Small intestine (tissue), 7 donors: ENCODE measurements at regions not wholly inside any gene's neighbourhood (a gene's known extent, or its start where the extent isn't known, plus 50 kb on each side); places are given as distances from the start of the nearest gene placed in this dataset.
"Not testable (repeated sequence)": the region's sequence is repeated elsewhere in the genome, so short reads cannot be mapped to it uniquely, and the experiment has no call there.

Experiments used
- DNase-seq, 2 donors: peaks; one replicate each; pipeline versions ENCODE4 v3.0.0 to v3.0.0-alpha.2; 2013
- FAIRE-seq: peaks from 2 replicates; lab custom pipeline; 2012; peaks lifted over from hg19 to GRCh38; lab: Jason Lieb, UNC
- H3K27ac ChIP-seq, 3 donors: one replicate each; pipeline ENCODE4 v1.5.1; 2013; ENCODE audit warnings: low read length in 2 of 3, mild to moderate bottlenecking in 2 of 3, control low read depth in 1 of 3, inconsistent platforms in 1 of 3, low read depth in 1 of 3, moderate library complexity in 1 of 3
- H3K27me3 ChIP-seq, 3 donors: one replicate each; pipeline ENCODE4 v1.6.1; 2013; ENCODE audit warnings: low read length in 3 of 3, inconsistent platforms in 1 of 3; ENCODE audit not compliant: control insufficient read depth in 3 of 3, insufficient read depth in 3 of 3
- H3K36me3 ChIP-seq, 3 donors: one replicate each; pipeline ENCODE4 v1.6.1; 2013; ENCODE audit warnings: low read length in 3 of 3, inconsistent platforms in 1 of 3, low read depth in 1 of 3, mild to moderate bottlenecking in 1 of 3, moderate library complexity in 1 of 3; ENCODE audit not compliant: control insufficient read depth in 3 of 3, insufficient read depth in 2 of 3
- H3K4me1 ChIP-seq, 3 donors: one replicate each; pipeline ENCODE4 v1.6.1; 2013; ENCODE audit warnings: low read length in 2 of 3, inconsistent platforms in 1 of 3, low read depth in 1 of 3, mild to moderate bottlenecking in 1 of 3, moderate library complexity in 1 of 3; ENCODE audit not compliant: control insufficient read depth in 3 of 3, insufficient read depth in 2 of 3
- H3K4me3 ChIP-seq, 3 donors: one replicate each; pipeline ENCODE4 v1.5.1; 2013; ENCODE audit warnings: low read length in 3 of 3, control low read depth in 1 of 3, inconsistent platforms in 1 of 3, low read depth in 1 of 3, mild to moderate bottlenecking in 1 of 3, moderate library complexity in 1 of 3
- H3K9me3 ChIP-seq, 2 donors: one replicate each; pipeline ENCODE4 v1.6.1; 2013; ENCODE audit warnings: low read depth in 1 of 2, low read length in 1 of 2; ENCODE audit not compliant: control insufficient read depth in 2 of 2, insufficient read depth in 1 of 2
- WGBS, 3 donors: extraction: QIAGEN DNeasy Blood & Tissue Kit; methylation state at CpG; one replicate each; pipeline ENCODE4 v1.1.7; 2013; 5-methylcytosine and 5-hydroxymethylcytosine counted together
- donor health status: healthy with polysubstance abuse.
- donor health status: control.
- donor health status: control.
- donor health status: Bipolar disorder and iron deficiency.
- donor health status: healthy.

- WGBS, 3 donors = 54 to 70% (median 62%) methylated on average over 3 of the region's 3 CpGs
- DNase-seq (no peak), FAIRE-seq (no peak)
Measured at GRCh38 chr5:162243651-162244050, 176.1 kb downstream of the GABRG2 start.

GRCh38 chr5:162248107-162248713, 180.6 kb downstream of the GABRG2 start:
- Histone ChIP-seq H3K4me1 (no peaks in the 10 kb centered on the region), H3K27ac (no peak overlapping the region), H3K27me3 (no peaks in the 10 kb centered on the region), H3K9me3 (no peaks in the 10 kb centered on the region), H3K4me3 (no peak overlapping the region), H3K36me3 (no peaks in the 10 kb centered on the region)
- FAIRE-seq (no peak), DNase-seq (peak in 1 of 2 donors; percentile 4)
- WGBS, 3 donors = 66 to 76% (median 70%) methylated on average over 11 of the region's 11 CpGs

More at GRCh38 chr5:162243651-162244050, 176.1 kb downstream of the GABRG2 start:
- no peak overlapping the region for H3K4me3 ChIP-seq
- no peak overlapping the region for H3K27ac ChIP-seq
- no peaks in the 10 kb centered on the region for H3K4me1 ChIP-seq
- H3K27me3 ChIP-seq = no peaks in the 10 kb centered on the region
- no peaks in the 10 kb centered on the region for H3K9me3 ChIP-seq
- H3K36me3 ChIP-seq = no peaks in the 10 kb centered on the region

GRCh38 chr5:162256711-162257110, 189.1 kb downstream of the GABRG2 start:
- Histone ChIP-seq H3K9me3 (no peaks in the 10 kb centered on the region), H3K27ac (no peak overlapping the region), H3K27me3 (no peaks in the 10 kb centered on the region), H3K36me3 (no peaks in the 10 kb centered on the region), H3K4me3 (no peak overlapping the region), H3K4me1 (no peaks in the 10 kb centered on the region)
- no peak for FAIRE-seq
- 52 to 73% (median 70%) methylated on average over 1 of the region's 1 CpG for WGBS, 3 donors
- no peak for DNase-seq

GRCh38 chr5:162268694-162269481, 201.3 kb downstream of the GABRG2 start:
- Histone ChIP-seq H3K27me3 (no peaks in the 10 kb centered on the region), H3K9me3 (no peaks in the 10 kb centered on the region), H3K4me3 (no peak overlapping the region), H3K4me1 (no peaks in the 10 kb centered on the region), H3K27ac (no peak overlapping the region), H3K36me3 (no peaks in the 10 kb centered on the region)
- 66 to 84% (median 74%) methylated on average over 12 of the region's 12 CpGs for WGBS, 3 donors
- DNase-seq (no peak), FAIRE-seq (no peak)

- FAIRE-seq (no peak), DNase-seq (no peak)
- Histone ChIP-seq H3K27ac (no peak overlapping the region), H3K36me3 (no peaks in the 10 kb centered on the region), H3K9me3 (no peaks in the 10 kb centered on the region), H3K4me1 (no peaks in the 10 kb centered on the region), H3K4me3 (no peak overlapping the region), H3K27me3 (no peaks in the 10 kb centered on the region)
- 43 to 86% (median 49%) methylated on average over 1 of the region's 1 CpG for WGBS, 3 donors
Measured at GRCh38 chr5:162272417-162272816, 204.8 kb downstream of the GABRG2 start.

- Histone ChIP-seq H3K9me3 (no peaks in the 10 kb centered on the region), H3K36me3 (no peaks in the 10 kb centered on the region), H3K27me3 (no peaks in the 10 kb centered on the region), H3K4me3 (no peak overlapping the region), H3K4me1 (no peaks in the 10 kb centered on the region), H3K27ac (no peak overlapping the region)
- FAIRE-seq (no peak), DNase-seq (no peak)
Measured at GRCh38 chr5:162274679-162275078, 207.1 kb downstream of the GABRG2 start.

GRCh38 chr5:162275387-162275786, 207.8 kb downstream of the GABRG2 start:
- not testable (repeated sequence) for H3K4me3 ChIP-seq, H3K4me1 ChIP-seq, H3K36me3 ChIP-seq, H3K27ac ChIP-seq, H3K27me3 ChIP-seq, FAIRE-seq, DNase-seq, H3K9me3 ChIP-seq
- 69 to 78% (median 71%) methylated on average over 4 of the region's 4 CpGs for WGBS, 3 donors

- H3K9me3 ChIP-seq = no peaks in the 10 kb centered on the region
- FAIRE-seq (no peak), DNase-seq (no peak)
- no peaks in the 10 kb centered on the region for H3K36me3 ChIP-seq
- no peak overlapping the region for H3K4me3 ChIP-seq
- H3K27ac ChIP-seq = no peak overlapping the region
- 50 to 85% (median 68%) methylated on average over 1 of the region's 1 CpG for WGBS, 3 donors
- H3K27me3 ChIP-seq = no peaks in the 10 kb centered on the region
- no peaks in the 10 kb centered on the region for H3K4me1 ChIP-seq
Measured at GRCh38 chr5:162282191-162282590, 214.6 kb downstream of the GABRG2 start.
